ENCODE measurements at regions not wholly inside any gene's neighbourhood (a gene's known extent, or its start where the extent isn't known, plus 50 kb on each side); places are given as distances from the start of the nearest gene placed in this dataset.

DNA sequence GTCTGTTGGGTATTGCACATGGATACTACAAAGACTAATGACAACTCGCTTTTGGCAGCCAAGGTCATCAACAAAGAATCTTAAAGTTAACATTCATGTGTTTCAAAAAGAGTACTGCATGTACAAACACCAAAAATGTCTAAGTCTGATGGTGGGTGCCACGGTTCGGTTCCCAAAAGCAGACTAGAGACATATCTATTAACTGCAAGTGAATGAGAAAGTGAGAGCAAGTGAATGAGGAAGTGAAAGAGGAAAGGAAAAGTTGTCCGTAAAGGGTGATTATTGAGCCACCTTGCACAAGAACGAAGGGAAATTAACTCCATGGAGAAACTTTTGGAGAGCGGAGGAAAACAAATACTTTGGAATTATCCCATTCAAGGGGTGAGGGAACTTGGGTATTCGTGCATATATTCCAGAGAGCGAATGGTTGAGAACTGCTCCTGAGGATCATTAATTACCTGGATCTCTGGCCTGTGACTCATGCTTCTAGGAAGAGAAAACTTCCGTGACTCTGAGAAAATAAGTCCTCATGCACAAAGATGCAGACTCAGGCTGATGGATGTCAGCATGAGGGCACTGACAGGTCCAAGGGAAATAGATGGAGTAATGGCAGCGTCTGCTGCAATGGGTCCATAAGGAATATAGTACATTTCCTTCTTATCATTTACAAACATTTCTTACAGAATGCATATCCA lies 336.5 kb upstream of the TGFBR2 start:
- no peak for DNase-seq

DNA sequence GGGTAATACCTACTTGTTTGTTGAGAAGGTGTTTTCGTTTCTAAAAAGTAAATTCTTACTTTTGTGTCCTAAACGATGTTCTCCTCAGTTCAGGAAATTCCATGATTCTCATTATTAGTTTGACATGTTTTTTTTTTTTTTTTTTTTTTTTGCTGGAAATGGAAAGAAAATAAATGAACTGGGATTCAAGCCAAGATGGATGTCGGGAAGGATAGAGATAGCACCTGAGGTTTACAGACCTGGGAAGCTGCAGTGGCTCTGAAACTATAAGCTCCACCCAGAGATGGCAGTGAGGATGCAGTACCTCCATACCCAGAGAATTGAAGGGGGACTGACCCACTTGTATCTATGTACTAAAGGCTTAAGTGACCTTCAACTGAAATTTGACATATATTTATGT lies 334.6 kb upstream of the TGFBR2 start:
- DNase-seq: no peak

DNA sequence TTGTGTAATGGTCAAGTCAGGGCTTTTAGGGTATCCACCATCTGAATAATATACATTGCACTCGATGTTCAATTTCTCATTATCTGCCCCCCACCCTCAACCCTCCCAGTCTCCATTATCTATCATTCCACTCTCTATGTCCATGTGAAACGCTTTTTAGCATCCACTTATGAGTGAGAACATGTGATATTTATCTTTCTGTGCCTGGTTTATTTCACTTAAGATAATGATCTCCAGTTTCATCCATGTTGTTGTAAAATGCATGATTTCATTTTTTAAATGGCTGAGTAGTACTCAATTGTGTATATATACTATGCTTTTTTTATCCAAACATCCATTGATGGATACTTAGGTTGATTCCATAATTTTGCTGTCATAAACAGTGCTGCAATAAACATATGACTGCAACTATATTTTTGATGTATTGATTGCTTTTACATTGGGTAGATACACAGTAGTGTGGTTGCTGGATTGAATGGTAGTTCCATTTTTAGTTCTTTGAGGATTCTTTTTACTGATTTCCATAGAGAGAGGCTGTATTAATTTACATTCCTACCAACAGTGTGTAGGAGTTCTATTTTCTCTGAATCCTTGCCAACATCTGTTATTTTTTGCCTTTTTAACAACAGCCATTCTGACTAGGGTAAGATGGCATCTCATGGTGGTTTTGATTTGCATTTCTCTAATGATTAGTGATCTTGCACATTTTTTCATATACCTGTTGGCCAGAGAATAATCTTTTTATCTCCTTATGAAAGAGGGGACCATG lies 332.9 kb upstream of the TGFBR2 start:
- no peak for DNase-seq

DNA sequence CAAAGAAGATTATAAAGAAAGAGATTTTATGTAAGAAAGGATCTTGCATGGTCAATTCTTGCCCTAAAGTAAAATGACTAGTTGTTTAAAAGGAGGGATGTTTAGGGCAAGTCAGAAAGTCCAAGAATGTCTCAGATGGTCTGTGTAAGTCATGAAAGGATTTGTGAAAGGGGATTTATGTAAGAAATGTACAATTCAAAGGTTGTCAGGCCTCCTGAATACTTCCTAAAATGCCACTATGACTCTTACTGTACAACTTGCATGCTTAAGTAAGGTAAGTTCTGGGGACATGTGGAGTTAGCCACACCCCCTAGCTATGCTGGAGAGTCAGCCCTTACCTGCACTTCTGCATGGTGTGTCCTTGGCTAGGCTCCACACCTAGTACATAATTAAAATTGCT lies 328.9 kb upstream of the TGFBR2 start:
- no peak for DNase-seq

DNA sequence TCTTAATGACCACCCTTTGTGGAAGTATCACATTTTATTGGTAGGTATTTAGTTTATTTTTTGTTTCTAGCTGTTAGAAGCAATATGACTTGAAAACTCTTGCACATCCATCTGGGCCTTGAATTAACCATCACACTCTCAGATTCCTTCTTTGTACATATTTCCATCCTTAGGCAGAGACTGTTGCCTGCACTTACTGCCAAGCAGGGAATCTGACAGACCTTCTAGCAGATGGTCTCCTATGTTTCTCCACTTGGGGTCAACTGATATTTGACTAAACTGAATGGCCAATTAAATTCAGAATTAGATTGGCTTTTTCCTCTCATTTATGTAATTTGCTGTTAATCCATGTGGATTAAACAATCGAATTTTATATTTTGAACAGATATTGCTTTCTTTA lies 324.9 kb upstream of the TGFBR2 start:
- DNase-seq: no peak

DNA sequence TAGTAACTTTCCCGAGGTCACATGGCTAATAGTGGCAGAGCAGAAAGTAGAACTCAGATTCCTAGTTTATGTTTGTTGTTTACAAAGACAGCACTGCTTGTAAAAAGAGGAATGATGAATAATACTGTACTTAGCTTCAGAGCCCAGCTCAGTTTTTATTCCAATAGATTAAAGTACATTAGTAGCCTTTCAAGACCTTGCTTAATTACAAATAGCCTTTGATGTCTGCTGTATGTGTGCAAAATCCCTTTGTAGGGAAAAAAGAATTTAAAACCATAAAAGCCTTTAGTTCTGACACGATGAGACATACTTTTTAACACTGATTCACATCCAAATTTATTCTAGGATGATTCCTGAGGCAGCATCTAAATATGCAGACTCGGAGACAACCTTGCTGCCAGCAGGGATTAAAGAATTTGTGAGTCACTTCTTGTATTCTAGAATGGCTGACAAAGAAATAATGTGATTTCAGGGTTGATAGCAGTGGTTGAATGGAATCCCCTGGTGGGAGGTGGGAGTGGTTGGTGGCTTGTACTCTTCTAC lies 324.2 kb upstream of the TGFBR2 start:
- DNase-seq: no peak

DNA sequence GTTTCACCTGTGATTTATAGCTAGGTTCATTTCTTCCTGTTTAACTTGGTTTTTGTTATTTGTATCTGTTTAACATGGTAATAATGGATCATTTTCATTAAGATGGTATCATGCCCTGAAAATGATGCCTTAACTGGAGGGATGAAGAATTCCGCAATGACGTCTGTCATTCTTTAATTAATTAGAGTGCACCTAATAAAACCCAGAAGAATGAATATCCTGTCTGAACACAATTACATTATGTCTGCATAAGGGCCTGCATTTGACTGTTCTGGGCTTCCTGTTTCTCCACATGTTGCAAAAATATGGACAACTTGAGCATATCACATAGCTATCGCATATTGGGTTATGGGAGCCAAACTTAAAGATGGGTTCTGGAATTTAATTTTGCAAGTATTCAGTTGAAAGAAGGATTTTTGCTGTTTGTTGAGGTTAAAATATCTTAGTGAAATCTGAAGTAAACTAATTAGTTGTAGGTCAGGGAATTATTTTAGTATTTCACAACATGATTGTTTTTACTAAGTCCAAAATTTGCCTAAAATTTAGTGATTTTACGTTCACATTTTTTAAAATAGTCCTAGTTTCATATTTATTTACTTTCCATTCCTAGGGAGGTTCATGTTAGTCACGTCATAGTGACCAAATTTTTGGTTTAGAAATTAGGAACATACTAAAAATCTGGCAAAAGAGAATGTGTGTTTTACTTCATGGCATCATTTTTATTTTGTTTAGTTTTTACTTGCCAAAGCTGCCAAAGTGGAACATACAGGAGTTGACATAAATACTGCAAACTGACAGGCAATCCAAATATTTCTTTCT lies 321.0 kb upstream of the TGFBR2 start:
- DNase-seq: no peak

DNA sequence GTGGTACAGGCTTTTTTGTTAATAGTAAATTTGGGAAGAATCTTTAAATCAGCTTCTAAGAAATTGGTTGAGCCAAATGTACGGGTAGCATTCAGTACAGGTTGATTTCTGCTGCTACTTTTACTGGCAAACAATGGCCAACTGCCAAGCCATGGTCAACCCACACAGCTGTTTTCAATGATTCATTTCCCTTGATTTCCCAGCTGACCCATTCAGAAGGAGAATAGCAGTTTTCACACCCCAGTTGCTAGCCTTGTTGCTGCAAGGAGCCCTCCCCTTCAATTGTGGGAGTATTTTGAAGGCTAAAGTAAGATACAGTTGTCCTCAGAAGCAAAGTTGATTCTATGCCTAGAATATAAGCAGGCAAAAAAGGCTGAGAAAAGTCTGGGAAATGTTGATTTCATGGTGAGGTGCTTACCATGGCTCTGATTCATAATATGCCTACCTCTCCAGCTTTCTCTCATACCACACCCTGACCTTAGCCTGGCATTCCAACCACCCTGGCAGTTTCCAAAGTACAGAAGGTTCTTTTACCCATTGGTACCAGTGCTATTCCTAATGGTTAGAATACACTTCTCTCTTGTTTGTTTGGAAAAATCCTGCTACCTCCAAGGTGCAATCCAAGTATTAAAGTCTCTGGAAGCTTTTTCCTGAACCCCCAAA lies 320.3 kb upstream of the TGFBR2 start:
- no peak for DNase-seq

DNA sequence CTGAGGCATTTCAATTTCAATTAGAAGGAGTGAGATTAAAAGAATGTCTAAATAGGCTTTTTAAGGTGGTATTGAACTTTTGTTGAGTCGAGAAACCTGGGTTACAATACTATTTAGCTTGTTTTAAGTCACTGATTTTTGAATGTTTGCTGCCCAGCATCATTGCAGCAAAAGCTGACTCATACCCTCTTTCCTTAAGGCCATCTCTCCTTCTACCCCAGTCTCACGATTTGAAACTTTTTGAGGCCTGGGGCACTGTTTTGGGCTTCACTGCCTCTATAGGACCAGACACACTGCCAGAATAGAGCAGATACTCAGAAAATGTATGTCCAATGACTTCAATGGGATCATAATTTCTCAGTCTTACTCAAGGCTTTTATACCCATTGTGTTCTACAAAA lies 319.6 kb upstream of the TGFBR2 start:
- no peak for DNase-seq

DNA sequence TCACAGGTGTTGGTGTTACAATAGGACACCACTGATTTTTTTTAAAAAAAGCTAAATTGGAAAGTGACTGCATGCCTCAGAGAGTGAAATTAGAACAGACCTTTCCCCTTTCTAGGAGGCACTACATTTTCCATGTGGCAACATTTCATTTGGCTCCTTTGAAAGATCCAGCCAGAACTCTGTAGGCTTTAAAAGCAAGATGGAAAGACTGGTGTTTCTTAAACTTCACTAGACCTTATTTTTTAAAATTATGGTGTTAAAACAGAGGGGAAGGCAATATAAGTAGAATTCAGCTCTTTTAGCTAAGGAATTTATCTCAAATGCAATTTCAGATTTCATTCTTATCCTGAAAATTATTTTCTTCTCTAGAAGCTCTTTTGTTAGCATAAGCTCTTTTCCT lies 317.6 kb upstream of the TGFBR2 start:
- no peak for DNase-seq

DNA sequence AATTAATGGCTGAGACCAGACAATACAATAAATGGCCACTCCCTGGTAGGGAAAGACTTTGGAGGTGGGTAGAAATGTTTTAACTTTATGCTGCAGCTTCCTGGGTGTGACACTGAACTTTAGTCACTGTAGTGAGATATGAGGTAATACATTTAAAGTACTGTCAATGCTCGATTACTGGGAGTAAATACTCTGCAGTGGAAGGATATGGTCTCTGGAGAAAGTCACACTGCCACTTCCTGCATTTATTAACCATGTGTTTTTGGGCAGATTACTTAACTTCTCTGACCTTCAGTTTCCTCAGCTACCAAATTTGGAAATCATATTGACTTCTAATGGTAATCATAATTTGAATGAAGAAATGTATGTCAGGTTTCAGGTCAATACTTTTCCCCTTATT lies 317.1 kb upstream of the TGFBR2 start:
- no peak for DNase-seq

DNA sequence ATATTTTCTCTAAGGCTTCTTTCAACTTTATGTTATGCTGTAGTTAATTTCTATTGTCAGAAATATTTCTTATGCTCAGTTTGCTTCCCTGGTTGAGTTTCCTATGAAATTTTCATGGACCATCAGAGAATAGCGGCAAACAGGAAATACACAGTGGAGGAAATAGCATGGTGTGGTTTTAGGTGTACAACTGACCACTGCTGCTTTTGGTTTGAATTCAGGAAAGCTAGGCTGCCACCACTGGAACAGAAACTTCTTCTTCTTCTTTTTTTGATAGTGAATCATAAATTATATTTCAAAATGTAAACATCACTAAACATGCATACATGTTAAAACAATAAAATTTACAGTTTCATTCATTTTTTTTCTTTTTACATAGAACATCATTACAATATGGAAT lies 316.6 kb upstream of the TGFBR2 start:
- no peak for DNase-seq

DNA sequence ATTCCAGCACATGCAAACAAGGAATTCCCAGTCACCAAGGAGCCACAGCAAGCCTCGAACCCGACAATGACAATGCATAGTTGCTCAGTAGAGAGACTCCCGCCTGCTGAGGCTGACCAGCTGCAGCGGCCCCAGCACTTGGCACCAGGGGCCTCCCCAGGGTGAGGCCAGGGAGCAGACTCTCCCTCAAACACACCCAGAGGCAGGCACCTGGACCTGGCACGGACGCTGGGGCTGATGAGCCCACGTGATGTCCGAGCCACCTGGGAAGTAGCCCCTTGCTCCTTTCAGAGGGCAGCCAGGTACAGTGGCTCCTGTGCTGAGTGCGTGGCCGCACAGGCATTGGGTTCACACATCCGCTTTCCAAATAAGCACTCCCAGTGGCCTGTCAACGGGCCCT lies 315.9 kb upstream of the TGFBR2 start:
- no peak for DNase-seq

DNA sequence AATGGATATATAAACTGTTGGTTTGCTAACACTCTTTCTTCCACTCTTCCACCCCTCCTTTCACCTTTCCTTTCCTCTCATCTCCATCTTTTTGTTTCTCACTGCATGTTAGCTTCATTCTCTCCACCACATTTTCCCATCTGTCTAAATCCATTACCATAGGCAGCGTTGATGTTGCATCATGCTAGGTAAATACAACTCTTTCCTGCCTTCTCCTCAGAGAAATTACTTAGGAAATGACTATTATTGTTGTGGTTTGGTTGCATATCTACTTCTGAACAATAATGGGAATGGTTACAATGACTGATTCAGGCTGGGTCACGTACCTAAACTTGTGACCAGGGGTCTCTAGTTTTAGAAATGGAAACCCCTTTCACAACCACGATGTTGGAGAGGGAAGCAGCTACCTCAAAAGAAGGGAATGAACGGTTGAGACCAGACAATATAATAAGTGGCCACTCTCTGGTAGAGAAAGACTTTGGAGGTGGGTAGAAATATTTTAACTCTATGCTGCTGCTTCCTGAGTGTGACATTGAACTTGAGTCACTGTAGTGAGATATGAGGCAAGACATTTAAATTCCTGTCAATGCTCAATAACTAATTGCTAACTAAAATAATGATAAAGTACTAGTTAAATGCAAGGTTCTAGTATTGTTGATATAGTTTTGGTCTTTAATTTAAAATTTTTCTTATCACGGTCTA lies 314.1 kb upstream of the TGFBR2 start:
- no peak for DNase-seq

DNA sequence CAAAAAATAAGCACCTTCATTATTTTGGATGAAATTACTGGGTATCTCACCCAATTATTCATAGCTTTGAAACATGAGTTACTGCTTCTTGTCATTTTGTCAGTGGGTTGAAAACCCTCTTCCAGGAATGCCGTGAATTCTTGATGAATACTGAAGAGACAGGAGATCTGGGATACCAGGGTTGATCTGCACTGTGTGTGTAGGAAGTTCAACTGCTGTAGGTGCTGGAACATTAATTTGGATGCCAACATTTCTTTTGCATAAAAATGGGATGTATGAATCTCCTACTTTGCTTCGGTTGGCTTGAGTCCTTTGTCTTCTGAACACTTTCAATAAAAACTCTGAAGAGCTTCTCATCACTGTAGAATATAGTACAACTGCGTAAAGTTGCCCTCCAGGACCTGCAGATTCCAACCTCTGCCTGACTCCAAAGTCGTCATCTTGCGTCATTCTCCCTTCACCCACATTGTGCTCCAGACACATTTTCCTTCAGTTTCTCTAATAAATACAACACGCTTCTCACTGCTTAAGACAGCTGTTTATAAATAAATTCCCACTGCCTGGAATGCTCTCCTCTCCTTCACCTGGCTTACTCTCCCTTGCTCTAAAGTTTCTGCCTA lies 312.7 kb upstream of the TGFBR2 start:
- no peak for DNase-seq

DNA sequence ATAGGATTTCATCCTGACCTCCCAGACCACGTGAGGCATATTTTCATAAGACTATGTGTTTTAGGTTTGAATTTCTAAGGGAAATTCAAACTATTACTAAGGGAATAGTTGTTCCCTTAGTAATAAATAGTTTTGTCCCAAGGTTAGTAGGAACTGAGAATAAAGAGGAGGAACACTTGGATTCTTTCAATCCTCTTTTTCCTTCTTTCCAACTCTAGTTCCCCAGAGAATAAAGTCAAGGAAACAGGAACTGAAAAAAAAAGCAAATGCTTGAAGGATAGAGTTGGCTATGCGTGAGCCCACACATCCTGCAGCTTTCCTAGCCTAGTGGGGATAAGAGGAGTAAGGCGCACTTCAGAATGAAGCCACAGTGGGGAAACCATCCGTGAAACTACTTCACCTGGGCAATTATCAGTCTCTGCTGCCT lies 312.1 kb upstream of the TGFBR2 start:
- DNase-seq: peak; percentile 20 to 30

DNA sequence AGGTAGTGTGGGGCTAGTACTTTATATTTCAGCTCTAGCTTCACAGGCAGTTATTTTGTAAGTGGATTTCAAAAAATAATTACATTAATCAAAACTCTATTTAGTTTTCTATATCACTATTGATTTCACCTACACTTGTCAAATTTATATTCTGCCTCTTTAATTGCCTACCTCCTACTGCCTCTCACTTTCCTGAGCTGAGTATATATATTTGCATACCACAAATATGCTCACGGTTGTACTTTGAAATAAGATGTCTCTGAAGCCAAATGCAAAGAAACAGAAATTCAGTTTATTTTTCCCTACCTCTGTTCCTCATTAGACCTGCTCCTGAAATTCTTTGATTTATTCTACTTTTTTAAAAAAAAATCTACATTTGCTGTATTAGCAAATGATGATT lies 309.3 kb upstream of the TGFBR2 start:
- no peak for DNase-seq

DNA sequence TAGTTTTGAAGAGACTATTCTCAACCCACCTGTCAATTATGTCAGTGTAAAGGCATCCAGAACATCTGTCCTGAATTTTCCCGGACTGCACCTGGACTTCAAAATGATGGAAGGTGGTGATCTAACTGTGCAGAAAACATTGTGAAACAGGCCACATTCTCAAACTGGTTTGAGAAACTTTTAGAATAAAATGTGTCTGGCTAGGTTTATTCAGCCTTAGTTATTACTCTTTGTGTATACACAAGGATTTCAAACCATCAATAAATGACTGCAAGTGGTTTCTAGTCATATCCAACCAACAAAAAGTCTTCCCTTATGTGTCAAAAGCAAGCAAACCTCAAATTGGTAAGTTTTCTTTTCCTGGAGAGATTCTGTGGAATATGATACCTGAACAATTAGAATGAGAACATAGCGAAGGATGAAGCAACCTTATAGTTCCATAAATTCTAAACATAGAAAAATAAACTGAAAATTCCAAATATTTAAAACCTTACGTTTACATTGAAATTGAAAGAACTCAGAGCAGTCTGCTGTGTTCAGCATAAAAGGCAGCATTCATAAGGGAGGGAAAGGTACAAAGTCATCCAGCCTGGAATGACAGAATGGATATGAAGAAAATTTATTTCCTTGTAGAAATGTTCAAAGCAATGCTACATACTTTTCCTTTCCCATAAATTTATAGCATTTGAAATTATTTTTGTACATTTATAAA lies 306.6 kb upstream of the TGFBR2 start:
- no peak for DNase-seq

DNA sequence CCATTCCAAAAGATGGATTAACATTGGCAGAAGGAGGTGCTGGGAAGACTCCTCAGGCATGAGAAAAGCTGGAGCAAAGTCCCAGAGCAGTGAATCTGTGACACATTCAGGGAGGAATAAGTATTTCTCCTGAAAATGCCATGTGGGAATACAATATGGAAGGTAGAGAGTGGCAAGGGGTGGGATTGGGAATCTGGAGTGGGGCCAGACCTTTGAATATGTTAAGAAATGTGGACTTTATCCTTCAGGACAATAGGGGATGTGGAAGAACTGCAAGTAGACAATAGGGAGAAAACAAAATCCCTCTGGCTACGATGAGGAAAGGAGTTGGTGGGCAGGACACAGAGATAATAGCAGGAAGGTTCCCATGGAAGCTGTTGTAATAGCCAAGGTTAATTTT lies 305.6 kb upstream of the TGFBR2 start:
- no peak for DNase-seq

DNA sequence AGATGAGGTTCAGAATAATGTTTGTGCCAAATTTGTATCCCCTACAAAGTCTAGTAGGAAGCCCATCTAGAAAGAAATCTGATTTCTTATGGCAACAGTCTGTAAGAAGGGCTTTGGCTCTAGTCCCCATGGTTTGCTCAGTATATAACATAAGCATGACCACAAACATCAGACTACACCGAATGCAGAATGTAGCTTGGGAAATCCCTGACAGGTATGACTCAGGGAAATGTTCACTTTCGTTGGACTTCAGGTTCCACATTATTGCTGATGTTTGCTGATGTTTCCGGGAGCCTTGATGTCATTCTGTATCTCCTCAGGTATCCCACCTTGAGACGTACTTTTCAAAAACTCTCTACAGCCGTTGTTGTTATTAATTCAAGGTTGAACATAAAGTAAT lies 304.4 kb upstream of the TGFBR2 start:
- DNase-seq: no peak

DNA sequence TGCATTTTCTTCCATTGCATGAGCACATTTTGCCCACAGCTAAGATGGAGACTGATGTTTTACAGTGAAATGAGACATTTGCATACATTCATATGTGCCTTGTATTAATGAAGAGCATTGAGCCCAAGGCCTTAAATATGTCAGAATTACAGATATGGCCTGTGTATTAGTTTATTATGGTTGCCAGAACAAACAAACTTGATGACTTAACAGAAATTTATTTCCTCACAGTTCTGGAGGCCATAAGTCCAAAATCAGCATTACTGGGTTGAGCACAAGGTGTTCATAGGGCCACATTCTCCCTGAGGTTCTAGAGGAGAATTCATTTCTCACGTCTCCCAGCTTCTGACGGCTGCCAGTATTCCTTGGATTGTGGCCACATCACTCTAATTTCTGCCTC lies 302.6 kb upstream of the TGFBR2 start:
- DNase-seq: no peak
